COLO668 (cell line): ENCODE measurements at regions not wholly inside any gene's neighbourhood (a gene's known extent, or its start where the extent isn't known, plus 50 kb on each side); places are given as distances from the start of the nearest gene placed in this dataset.

Experiments
- DNase-seq: peaks from one replicate; lab custom pipeline; 2025; ENCODE audit not compliant: unreplicated experiment; lab: John Stamatoyannopoulos, UW

GRCh38 chr1:63189677-63190076 is 132.7 kb upstream of the FOXD3 start:
- DNase-seq: peak; percentile 43

GRCh38 chr1:63190171-63190570 is 132.2 kb upstream of the FOXD3 start:
- no peak for DNase-seq

- DNase-seq: no peak
These were observed 123.4 kb upstream of the FOXD3 start for GRCh38 chr1:63198871-63199394.

GRCh38 chr1:63199706-63200335 is 122.5 kb upstream of the FOXD3 start:
- no peak for DNase-seq

- DNase-seq: no peak
These were observed 121.7 kb upstream of the FOXD3 start for GRCh38 chr1:63200676-63201075.

GRCh38 chr1:63203641-63204040 is 118.7 kb upstream of the FOXD3 start:
- DNase-seq: no peak

GRCh38 chr1:63205776-63206175 is 116.6 kb upstream of the FOXD3 start:
- no peak for DNase-seq

GRCh38 chr1:63214553-63214952 is 107.8 kb upstream of the FOXD3 start:
- no peak for DNase-seq

- DNase-seq: no peak
These were observed 98.9 kb upstream of the FOXD3 start for GRCh38 chr1:63223426-63223825.

- DNase-seq: no peak
These were observed 91.6 kb upstream of the FOXD3 start for GRCh38 chr1:63230722-63231121.

GRCh38 chr1:63238721-63239120 is 83.6 kb upstream of the FOXD3 start:
- DNase-seq: no peak

- no peak for DNase-seq
These were observed 77.2 kb upstream of the FOXD3 start for GRCh38 chr1:63245186-63245585.

- no peak for DNase-seq
These were observed 74.2 kb upstream of the FOXD3 start for GRCh38 chr1:63248216-63248615.

GRCh38 chr1:63255153-63255552 is 67.2 kb upstream of the FOXD3 start:
- no peak for DNase-seq

GRCh38 chr1:63261736-63262458 is 60.5 kb upstream of the FOXD3 start:
- DNase-seq: no peak

GRCh38 chr1:63262459-63262770 is 60.0 kb upstream of the FOXD3 start:
- DNase-seq: no peak

GRCh38 chr1:63264161-63264560 is 58.2 kb upstream of the FOXD3 start:
- DNase-seq: no peak

GRCh38 chr1:63266857-63267256 is 55.5 kb upstream of the FOXD3 start:
- DNase-seq: no peak

- DNase-seq: no peak
These were observed 53.5 kb upstream of the FOXD3 start for GRCh38 chr1:63268876-63269275.

GRCh38 chr1:63269571-63269970 is 52.8 kb upstream of the FOXD3 start:
- no peak for DNase-seq
